AG09309 (cell line): ENCODE measurements at regions not wholly inside any gene's neighbourhood (a gene's known extent, or its start where the extent isn't known, plus 50 kb on each side); places are given as distances from the start of the nearest gene placed in this dataset.
"Not testable (repeated sequence)": the region's sequence is repeated elsewhere in the genome, so short reads cannot be mapped to it uniquely, and the experiment has no call there.

Source experiments
- DNase-seq: peaks from one replicate; pipeline ENCODE4 v3.0.0-alpha.2; 2010; ENCODE audit warnings: low read depth
- H3K4me3 ChIP-seq: 2 replicates; pipeline ENCODE4 v1.5.1; 2011; ENCODE audit warnings: mild to moderate bottlenecking, low read depth, low read length, moderate library complexity; ENCODE audit not compliant: control insufficient read depth

DNA sequence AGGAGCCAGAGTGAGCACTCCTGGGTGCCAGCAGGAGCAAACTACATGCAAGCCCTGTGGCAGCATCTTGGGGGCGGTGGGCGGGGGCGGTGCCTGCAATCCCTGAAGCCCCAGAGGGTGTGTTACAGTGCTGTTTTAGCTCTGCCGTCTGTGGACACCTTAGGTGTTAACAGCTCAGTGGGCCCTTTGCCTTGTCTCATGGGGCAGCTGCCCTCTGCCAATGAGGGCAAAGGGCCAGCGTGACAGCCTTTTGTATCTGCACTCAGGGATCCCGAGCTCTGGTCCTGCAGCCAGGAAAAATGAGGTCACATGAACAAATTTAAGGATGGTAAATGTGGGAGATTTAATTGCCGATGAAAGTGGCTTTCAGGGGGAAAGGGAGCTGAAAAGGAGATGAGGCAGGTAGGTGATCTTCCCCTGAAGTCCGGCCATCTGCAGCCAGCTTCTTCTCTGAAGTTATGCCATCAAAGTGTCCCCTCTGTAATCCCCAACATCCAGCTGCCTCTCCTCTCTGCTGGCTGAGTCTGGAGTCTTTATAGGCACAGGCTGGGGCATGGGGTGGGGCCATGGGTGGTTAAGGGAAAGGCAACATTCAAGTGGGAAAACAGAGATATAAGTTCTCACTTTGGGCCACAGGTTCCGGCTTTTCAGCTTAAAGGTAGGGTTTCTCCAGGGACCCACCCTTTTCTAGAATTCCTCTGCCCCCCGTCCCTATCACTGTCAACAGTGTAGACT is 267.1 kb upstream of the NBPF12 start:
- not testable (repeated sequence) for H3K4me3 ChIP-seq, DNase-seq

DNA sequence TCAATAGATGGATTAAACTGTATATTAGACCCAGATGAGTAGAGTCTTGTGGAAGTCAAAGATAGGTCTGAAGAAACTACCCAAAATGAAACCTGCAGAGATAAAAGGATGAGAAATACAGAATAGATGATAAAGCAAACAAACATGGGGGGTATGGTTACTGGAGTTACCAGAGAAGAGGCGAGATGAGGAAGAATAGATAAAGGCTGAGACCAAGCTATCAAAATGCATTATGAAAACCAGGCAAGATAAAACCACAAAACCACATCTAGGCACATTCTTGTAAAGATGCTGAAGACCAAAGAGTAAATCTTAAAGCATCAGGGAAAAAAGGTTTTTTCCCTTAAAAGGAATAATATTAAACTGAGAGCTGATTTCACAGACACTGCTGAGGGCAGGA is 271.8 kb upstream of the NBPF12 start:
- not testable (repeated sequence) for H3K4me3 ChIP-seq, DNase-seq

DNA sequence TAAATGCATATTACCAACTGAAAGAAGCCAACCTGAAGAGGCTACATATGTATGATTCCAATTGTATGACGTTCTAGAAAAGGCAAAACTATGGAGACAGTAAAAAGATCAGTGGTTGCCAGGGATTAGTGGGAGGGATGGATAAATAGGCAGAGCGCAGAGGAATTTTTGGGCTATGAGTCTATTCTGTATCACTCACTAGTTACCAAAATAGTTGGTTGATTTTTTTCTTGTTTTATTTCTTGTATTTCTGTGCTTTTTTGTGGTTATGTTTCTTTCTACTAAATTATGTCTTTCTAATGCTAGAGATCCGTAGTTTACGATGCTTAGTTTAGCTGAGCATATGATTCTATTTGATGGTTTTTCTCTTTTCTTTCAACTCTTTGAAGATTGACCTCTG is 277.9 kb upstream of the NBPF12 start:
- H3K4me3 ChIP-seq, DNase-seq: not testable (repeated sequence)

GRCh38 chr1:146656356-146657060 is 281.6 kb upstream of the NBPF12 start:
- DNase-seq, H3K4me3 ChIP-seq: not testable (repeated sequence)

GRCh38 chr1:146654763-146655162 is 283.4 kb upstream of the NBPF12 start:
- not testable (repeated sequence) for DNase-seq, H3K4me3 ChIP-seq

DNA sequence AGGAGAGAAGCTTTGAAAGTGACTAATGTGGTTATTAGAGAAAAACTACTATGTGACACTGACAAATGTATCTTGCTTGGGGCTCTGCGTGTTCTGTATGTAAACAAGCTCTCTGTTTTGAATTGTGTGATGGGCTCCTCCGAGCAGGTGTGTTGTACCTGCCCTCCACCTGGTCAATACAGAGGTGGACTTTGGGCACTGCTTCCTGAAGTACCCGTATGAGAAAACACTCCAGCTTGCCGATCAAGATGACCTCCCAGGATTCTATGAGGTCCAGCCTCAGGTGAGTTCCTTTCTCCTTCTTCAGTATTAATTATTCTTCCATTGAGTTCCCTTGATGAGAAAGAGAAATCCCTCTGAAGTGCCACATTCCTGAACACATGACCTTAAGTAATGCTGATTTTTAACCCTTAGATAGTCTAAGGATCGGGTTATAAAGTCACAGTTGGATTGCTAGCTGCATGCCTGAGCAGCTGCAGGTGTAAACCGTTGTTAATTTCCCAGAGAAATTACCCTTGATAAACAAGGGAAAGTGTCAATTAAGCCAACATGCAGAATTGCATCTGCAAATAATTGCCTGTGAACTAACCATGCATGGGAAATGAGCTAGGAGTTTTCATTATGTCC is 292.0 kb upstream of the NBPF12 start:
- H3K4me3 ChIP-seq, DNase-seq: not testable (repeated sequence)

DNA sequence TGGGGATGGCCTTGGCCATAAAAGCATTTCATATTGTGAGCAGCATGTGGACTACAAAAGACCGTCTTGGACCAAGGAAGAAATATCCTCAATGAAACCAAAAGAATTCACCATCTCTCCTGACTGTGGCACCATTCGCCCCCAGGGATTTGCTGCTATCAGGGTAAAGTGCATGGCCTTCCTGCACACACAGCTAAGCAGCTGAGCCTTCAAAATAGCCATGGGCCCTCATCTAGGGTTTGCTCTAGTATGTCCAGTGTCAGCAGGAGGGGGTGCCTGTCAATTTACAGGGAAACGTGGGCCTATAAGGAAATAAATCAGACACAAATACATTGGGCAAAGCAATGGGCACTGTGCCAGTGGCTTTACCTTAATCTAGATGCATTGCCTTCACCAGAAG is 296.6 kb upstream of the NBPF12 start:
- H3K4me3 ChIP-seq, DNase-seq: not testable (repeated sequence)

GRCh38 chr1:146640671-146641070 is 297.5 kb upstream of the NBPF12 start:
- H3K4me3 ChIP-seq, DNase-seq: not testable (repeated sequence)

- not testable (repeated sequence) for H3K4me3 ChIP-seq, DNase-seq
Measured at GRCh38 chr1:146630302-146630701, 307.8 kb upstream of the NBPF12 start.

GRCh38 chr1:146618582-146618981 is 319.5 kb upstream of the NBPF12 start:
- H3K4me3 ChIP-seq, DNase-seq: not testable (repeated sequence)

GRCh38 chr1:146604681-146605080 is 333.4 kb upstream of the NBPF12 start:
- DNase-seq, H3K4me3 ChIP-seq: not testable (repeated sequence)

- not testable (repeated sequence) for H3K4me3 ChIP-seq, DNase-seq
Measured at GRCh38 chr1:146600720-146601307, 337.3 kb upstream of the NBPF12 start.

DNA sequence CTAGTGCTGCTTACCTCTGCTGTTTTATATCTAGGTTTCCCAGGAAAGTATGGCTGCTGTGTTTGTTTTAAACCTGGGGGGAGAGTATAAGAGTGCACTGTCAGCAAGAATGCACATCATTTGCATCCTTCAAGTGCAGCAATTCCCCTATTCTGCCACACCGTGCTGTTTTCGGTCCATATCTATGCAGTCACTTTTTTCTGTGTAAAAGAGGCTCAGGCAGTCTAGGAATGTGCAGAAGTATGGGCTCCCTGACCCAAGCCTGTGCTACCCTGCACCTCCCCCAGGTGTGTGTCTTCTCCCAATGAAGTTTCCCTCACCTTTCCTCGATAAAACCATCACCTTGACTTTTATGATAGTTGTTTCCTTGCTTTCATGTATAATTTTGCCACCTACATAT is 338.2 kb upstream of the NBPF12 start:
- DNase-seq, H3K4me3 ChIP-seq: not testable (repeated sequence)

DNA sequence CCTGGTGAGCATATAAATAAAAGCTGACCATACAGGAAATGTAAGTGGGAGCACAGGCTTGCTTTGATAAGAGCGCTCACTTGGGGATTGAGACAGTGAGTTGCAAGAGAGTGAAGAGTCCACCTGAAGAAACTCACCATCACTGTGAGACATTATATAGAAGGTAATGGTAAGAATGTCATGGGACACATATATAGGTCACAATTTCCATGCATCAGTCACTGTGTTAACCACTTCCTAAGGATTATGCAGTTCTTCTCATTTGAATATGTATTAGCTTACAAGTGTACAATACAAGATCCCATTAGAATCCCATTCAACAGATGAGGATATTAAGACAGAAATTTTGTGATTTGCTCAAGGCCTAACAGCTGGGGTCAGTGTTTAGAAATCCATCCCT is 352.4 kb upstream of the NOTCH2NLA start:
- DNase-seq, H3K4me3 ChIP-seq: not testable (repeated sequence)

GRCh38 chr1:146567541-146567940 is 338.7 kb upstream of the NOTCH2NLA start:
- DNase-seq, H3K4me3 ChIP-seq: not testable (repeated sequence)

DNA sequence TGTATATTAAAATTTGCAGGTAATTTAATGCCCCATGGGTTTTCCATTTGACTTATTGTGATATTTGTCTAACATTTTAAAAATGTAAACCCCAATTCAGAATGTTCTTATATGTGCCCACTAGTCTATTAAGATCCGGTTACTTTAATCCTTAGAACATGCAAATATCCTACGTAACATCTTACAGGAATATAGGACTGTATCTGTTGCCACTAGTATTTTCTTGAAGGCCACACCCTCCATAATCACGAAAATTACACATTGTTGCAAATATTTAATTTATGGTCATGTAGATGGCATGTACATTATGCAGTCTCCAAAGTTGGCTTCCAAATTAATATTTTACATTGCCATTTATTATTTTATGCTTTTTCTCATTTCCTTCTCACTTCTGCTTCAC is 329.2 kb upstream of the NOTCH2NLA start:
- H3K4me3 ChIP-seq, DNase-seq: not testable (repeated sequence)

- H3K4me3 ChIP-seq, DNase-seq: not testable (repeated sequence)
Measured at GRCh38 chr1:146556405-146556804, 327.6 kb upstream of the NOTCH2NLA start.

DNA sequence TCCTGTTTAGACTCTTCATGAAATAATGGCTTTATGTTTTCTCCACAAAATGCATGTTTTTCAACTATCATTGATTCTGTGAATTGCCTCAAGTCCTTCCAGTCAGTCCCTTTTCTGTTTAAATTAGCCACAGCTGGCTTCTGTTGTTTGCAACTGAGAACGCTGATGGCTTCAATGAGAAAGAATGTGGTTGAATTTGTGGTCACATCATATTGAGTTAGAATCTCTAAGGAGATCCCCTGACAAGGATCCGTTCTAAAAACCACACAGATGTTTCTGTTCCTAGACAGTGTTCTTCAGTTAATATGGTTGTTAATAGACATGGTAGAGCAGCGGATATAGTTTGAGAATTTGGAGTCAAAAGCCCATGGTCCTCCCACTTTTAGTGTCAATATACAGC is 323.6 kb upstream of the NOTCH2NLA start:
- H3K4me3 ChIP-seq, DNase-seq: not testable (repeated sequence)

DNA sequence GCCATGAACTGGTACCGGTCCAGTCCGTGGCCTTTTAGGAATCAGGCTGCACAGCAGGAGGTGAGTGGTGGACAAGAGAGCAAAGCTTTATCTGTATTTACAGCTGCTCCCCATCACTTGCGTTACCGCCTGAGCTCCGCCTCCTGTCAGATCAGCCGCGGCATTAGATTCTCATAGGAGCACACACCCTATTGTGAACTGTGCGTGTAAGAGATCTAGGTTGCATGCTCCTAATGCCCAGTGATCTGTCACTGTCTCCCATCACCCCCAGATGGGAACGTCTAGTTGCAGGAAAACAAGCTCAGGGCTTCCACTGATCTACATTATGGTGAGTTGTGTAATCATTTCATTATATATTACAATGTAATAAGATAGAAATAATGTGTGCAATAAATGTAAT is 319.9 kb upstream of the NOTCH2NLA start:
- DNase-seq, H3K4me3 ChIP-seq: not testable (repeated sequence)
